ENCODE measurements at regions not wholly inside any gene's neighbourhood (a gene's known extent, or its start where the extent isn't known, plus 50 kb on each side); places are given as distances from the start of the nearest gene placed in this dataset.

- TF ChIP-seq CTCF (IDR thresholded peaks at IDR 0.05) (no peak), POLR2A (IDR thresholded peaks at IDR 0.05) (no peak)
Measured at GRCh38 chr14:101380940-101381339, 180.4 kb upstream of the DIO3 start.

Measured in vagina (tissue), 2 donors.